ENCODE measurements at regions not wholly inside any gene's neighbourhood (a gene's known extent, or its start where the extent isn't known, plus 50 kb on each side); places are given as distances from the start of the nearest gene placed in this dataset.

DNA sequence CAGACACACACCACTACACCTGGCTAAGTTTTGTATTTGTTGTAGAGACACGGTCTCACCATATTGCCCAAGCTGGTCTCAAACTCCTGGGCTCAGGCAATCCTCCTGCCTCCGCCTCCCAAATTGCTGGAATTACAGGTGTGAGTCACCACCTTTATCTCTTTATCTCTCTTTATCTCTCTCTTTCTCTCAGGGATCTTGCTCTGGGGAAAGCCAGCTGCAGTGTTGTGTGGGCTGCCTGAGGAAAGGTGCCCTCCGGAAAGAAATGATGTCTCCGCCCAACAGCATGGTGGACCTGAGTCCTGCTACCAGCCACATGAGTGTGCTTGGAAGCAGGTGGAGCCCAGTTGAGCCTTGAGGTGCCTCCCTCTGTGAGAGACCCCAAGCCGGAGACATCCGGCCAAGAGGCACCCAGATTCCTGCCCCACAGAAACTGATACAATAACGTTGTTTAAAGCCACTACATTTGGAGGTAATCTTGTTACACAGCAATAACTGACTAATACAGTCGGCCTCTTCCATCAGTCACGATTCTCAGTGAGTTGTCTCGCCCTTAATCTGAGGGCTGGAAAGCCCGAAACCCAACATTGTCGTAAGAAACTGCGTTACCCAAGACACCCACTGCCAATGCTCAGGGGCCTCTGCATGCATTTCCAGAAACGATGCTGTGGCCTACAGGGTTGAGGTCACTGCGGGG is 68.0 kb upstream of the RPH3AL start:
- TF ChIP-seq, protein P1, sequence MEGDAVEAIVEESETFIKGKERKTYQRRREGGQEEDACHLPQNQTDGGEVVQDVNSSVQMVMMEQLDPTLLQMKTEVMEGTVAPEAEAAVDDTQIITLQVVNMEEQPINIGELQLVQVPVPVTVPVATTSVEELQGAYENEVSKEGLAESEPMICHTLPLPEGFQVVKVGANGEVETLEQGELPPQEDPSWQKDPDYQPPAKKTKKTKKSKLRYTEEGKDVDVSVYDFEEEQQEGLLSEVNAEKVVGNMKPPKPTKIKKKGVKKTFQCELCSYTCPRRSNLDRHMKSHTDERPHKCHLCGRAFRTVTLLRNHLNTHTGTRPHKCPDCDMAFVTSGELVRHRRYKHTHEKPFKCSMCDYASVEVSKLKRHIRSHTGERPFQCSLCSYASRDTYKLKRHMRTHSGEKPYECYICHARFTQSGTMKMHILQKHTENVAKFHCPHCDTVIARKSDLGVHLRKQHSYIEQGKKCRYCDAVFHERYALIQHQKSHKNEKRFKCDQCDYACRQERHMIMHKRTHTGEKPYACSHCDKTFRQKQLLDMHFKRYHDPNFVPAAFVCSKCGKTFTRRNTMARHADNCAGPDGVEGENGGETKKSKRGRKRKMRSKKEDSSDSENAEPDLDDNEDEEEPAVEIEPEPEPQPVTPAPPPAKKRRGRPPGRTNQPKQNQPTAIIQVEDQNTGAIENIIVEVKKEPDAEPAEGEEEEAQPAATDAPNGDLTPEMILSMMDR (IDR thresholded peaks at IDR 0.05 in 8 of 11, conservative IDR thresholded peaks at IDR 0.05 in 3 of 11) = no peak
- no peak for TF ChIP-seq POLR2AphosphoS5 (IDR thresholded peaks at IDR 0.05)
